SK-N-SH (cell line): ENCODE measurements at regions not wholly inside any gene's neighbourhood (a gene's known extent, or its start where the extent isn't known, plus 50 kb on each side); places are given as distances from the start of the nearest gene placed in this dataset.
"Not testable (repeated sequence)": the region's sequence is repeated elsewhere in the genome, so short reads cannot be mapped to it uniquely, and the experiment has no call there.

ENCODE experiments used
- FOXJ3 ChIP-seq: sonication (generic); formaldehyde crosslinking; IDR thresholded peaks from 2 replicates; pipeline ENCODE4 v1.5.1; 2020; ENCODE audit warnings: mild to moderate bottlenecking, missing genetic modification reagents
- SIN3A ChIP-seq: IDR thresholded peaks from 2 replicates; pipeline ENCODE4 v1.6.1; 2012; ENCODE audit warnings: low read depth, mild to moderate bottlenecking, low read length, moderate library complexity, borderline replicate concordance
- TF ChIP-seq, protein P1 (sequence below): fragments of 200-600 bp; sonication (generic); IDR thresholded peaks from 2 replicates; pipeline ENCODE4 v1.6.1; 2017; ENCODE audit warnings: antibody characterized with exemption, mild to moderate bottlenecking, moderate library complexity
- TF ChIP-seq, protein P2 (sequence below): IDR thresholded peaks from 2 replicates; pipeline ENCODE4 v1.4.0; 2012; ENCODE audit warnings: low read depth

DNA sequence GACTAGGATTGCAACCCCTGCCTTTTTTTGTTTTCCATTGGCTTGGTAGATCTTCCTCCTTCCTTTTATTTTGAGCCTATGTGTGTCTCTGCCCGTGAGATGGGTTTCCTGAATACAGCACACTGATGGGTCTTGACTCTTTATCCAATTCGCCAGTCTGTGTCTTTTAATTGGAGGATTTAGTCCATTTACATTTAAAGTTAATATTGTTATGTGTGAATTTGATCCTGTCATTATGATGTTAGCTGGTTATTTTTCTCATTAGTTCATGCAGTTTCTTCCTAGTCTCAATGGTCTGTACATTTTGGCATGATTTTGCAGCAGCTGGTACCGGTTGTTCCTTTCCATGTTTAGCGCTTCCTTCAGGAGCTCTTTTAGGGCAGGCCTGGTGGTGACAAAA is 204.7 kb upstream of the ZNF804B start:
- not testable (repeated sequence) for TF ChIP-seq SIN3A; FOXJ3 (CRISPR knock-in tag)
- TF ChIP-seq, protein P1, sequence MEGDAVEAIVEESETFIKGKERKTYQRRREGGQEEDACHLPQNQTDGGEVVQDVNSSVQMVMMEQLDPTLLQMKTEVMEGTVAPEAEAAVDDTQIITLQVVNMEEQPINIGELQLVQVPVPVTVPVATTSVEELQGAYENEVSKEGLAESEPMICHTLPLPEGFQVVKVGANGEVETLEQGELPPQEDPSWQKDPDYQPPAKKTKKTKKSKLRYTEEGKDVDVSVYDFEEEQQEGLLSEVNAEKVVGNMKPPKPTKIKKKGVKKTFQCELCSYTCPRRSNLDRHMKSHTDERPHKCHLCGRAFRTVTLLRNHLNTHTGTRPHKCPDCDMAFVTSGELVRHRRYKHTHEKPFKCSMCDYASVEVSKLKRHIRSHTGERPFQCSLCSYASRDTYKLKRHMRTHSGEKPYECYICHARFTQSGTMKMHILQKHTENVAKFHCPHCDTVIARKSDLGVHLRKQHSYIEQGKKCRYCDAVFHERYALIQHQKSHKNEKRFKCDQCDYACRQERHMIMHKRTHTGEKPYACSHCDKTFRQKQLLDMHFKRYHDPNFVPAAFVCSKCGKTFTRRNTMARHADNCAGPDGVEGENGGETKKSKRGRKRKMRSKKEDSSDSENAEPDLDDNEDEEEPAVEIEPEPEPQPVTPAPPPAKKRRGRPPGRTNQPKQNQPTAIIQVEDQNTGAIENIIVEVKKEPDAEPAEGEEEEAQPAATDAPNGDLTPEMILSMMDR: not testable (repeated sequence)
- TF ChIP-seq, protein P2, sequence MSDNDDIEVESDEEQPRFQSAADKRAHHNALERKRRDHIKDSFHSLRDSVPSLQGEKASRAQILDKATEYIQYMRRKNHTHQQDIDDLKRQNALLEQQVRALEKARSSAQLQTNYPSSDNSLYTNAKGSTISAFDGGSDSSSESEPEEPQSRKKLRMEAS: not testable (repeated sequence)
